PC-3 (cell line): ENCODE measurements at regions not wholly inside any gene's neighbourhood (a gene's known extent, or its start where the extent isn't known, plus 50 kb on each side); places are given as distances from the start of the nearest gene placed in this dataset.

Experiments
- ATAC-seq: fragments of 200-7000 bp; cut with Tn5 transposase; 2 replicates; pipeline ENCODE4 v1.9.1; 2020; ENCODE audit warnings: mild to moderate bottlenecking, moderate library complexity
- BruUV-seq: library from RNA; stranded (reverse); fragments of 400-500 nt; replicated peaks from 2 replicates; lab custom pipeline; 2021; lab: Mats Ljungman, UMichigan
- CTCF ChIA-PET: fragments of 300-600 bp; sonication (Branson Sonifier 250); formaldehyde crosslinking; loops from one replicate; lab custom pipeline; 2022; ENCODE audit warnings: antibody characterized with exemption; lab: Charles Lee
- POLR2A ChIA-PET: fragments of 300-600 bp; sonication (Branson Sonifier 250); formaldehyde crosslinking; loops from one replicate; lab custom pipeline; 2022; ENCODE audit warnings: antibody characterized with exemption; ENCODE audit not compliant: unreplicated experiment; lab: Charles Lee
- DNase-seq: peaks from one replicate; pipeline ENCODE4 v3.0.0-alpha.2; 2015
- H2AFZ ChIP-seq: fragments of 300-600 bp; sonication (generic); 2 replicates; pipeline ENCODE4 v1.6.0; 2016; ENCODE audit warnings: antibody characterized with exemption, low read length
- H3F3A ChIP-seq: fragments of 300-600 bp; sonication (generic); one replicate; pipeline ENCODE4 v1.6.0; 2017; ENCODE audit warnings: antibody characterized with exemption, low read length, control low read depth, mild to moderate bottlenecking; ENCODE audit not compliant: unreplicated experiment
- H3K27ac ChIP-seq: fragments of 300-600 bp; sonication (generic); 2 replicates; pipeline ENCODE4 v1.5.1; 2016; ENCODE audit warnings: mild to moderate bottlenecking, low read length
- H3K27me3 ChIP-seq: fragments of 300-600 bp; sonication (generic); 2 replicates; pipeline ENCODE4 v1.6.1; 2016; ENCODE audit warnings: low read length, mixed read lengths
- H3K36me3 ChIP-seq: fragments of 300-600 bp; sonication (generic); 2 replicates; pipeline ENCODE4 v1.6.1; 2016; ENCODE audit warnings: low read depth, mixed run types, low read length, mixed read lengths
- H3K4me1 ChIP-seq: fragments of 300-600 bp; sonication (generic); 2 replicates; pipeline ENCODE4 v1.5.1; 2016; ENCODE audit warnings: low read length; ENCODE audit not compliant: insufficient read depth
- H3K4me2 ChIP-seq: fragments of 300-600 bp; sonication (generic); 2 replicates; pipeline ENCODE4 v1.6.0; 2016; ENCODE audit warnings: low read length
- H3K4me3 ChIP-seq: fragments of 300-600 bp; sonication (generic); 2 replicates; pipeline ENCODE4 v1.5.1; 2016; ENCODE audit warnings: mild to moderate bottlenecking, low read length, mixed read lengths
- H3K79me2 ChIP-seq: fragments of 300-600 bp; sonication (generic); 2 replicates; pipeline ENCODE4 v1.6.1; 2017; ENCODE audit warnings: low read length, mixed read lengths
- H3K9ac ChIP-seq: fragments of 300-600 bp; sonication (generic); 2 replicates; pipeline ENCODE4 v1.6.0; 2016; ENCODE audit warnings: mild to moderate bottlenecking, low read length
- H3K9me2 ChIP-seq: fragments of 300-600 bp; sonication (generic); replicated peaks from 2 replicates; pipeline ENCODE4 v1.6.1; 2016; ENCODE audit warnings: mixed run types, low read length, mixed read lengths
- H3K9me3 ChIP-seq: fragments of 300-600 bp; sonication (generic); 2 replicates; pipeline ENCODE4 v1.6.1; 2016; ENCODE audit warnings: low read length, mixed read lengths
- H4K20me1 ChIP-seq: fragments of 300-600 bp; sonication (generic); 2 replicates; pipeline ENCODE4 v1.6.1; 2016; ENCODE audit warnings: low read length, mixed read lengths
- EZH2 ChIP-seq: fragments of 300-600 bp; sonication (generic); IDR thresholded peaks from one replicate; pipeline ENCODE4 v1.6.1; 2017; ENCODE audit warnings: antibody characterized with exemption, mild to moderate bottlenecking, low read length; ENCODE audit not compliant: unreplicated experiment
- EZH2phosphoT487 ChIP-seq: fragments of 300-600 bp; sonication (generic); IDR thresholded peaks from 2 replicates; pipeline ENCODE4 v1.6.1; 2018; ENCODE audit warnings: mild to moderate bottlenecking, antibody characterized with exemption, low read length, borderline replicate concordance
- intact Hi-C: fragments of 100-400 bp; cut with micrococcal nuclease; formaldehyde crosslinking; loops from 2 replicates; pipeline ENCODE4 v1.9.0; 2023
- TF ChIP-seq, protein P1 (sequence below): fragments of 300-600 bp; sonication (generic); conservative IDR thresholded peaks from 2 replicates; pipeline ENCODE4 v1.5.1; 2017; ENCODE audit warnings: antibody characterized with exemption, low read depth, mild to moderate bottlenecking, low read length

- intact Hi-C loops: no loop called here
Measured at GRCh38 chr15:97806766-97807165, 153.7 kb upstream of the ARRDC4 start.

GRCh38 chr15:97815835-97816234, 144.7 kb upstream of the ARRDC4 start:
- Histone ChIP-seq H3K27me3 (no peaks in the 10 kb centered on the region), H3K9me2 (no peaks in the 10 kb centered on the region), H2AFZ (no peak overlapping the region), H3K4me3 (no peak overlapping the region), H3K4me2 (no peak overlapping the region), H3K4me1 (no peaks in the 10 kb centered on the region), H3K36me3 (no peaks in the 10 kb centered on the region), H3K79me2 (no peaks in the 10 kb centered on the region), H3K27ac (no peak overlapping the region), H3K9me3 (no peaks in the 10 kb centered on the region), H3K9ac (no peak overlapping the region), H3F3A (no peaks in the 10 kb centered on the region), H4K20me1 (no peaks in the 10 kb centered on the region)
- ATAC-seq (no peak), DNase-seq (no peak)
- ChIA-PET CTCF (no interaction called here), POLR2A (no interaction called here)
- no TSS peak for BruUV-seq
- TF ChIP-seq, protein P1, sequence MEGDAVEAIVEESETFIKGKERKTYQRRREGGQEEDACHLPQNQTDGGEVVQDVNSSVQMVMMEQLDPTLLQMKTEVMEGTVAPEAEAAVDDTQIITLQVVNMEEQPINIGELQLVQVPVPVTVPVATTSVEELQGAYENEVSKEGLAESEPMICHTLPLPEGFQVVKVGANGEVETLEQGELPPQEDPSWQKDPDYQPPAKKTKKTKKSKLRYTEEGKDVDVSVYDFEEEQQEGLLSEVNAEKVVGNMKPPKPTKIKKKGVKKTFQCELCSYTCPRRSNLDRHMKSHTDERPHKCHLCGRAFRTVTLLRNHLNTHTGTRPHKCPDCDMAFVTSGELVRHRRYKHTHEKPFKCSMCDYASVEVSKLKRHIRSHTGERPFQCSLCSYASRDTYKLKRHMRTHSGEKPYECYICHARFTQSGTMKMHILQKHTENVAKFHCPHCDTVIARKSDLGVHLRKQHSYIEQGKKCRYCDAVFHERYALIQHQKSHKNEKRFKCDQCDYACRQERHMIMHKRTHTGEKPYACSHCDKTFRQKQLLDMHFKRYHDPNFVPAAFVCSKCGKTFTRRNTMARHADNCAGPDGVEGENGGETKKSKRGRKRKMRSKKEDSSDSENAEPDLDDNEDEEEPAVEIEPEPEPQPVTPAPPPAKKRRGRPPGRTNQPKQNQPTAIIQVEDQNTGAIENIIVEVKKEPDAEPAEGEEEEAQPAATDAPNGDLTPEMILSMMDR: no peak
- no peak for TF ChIP-seq EZH2phosphoT487
- TF ChIP-seq EZH2: no peak
- intact Hi-C loops: no loop called here

More at GRCh38 chr15:97806766-97807165, 153.7 kb upstream of the ARRDC4 start:
- H3K4me3 ChIP-seq: no peak overlapping the region
- H4K20me1 ChIP-seq: no peaks in the 10 kb centered on the region
- no peaks in the 10 kb centered on the region for H3K4me1 ChIP-seq
- H3K36me3 ChIP-seq: no peaks in the 10 kb centered on the region
- H3K9me3 ChIP-seq: no peaks in the 10 kb centered on the region
- no peak for ATAC-seq
- ChIA-PET CTCF (no interaction called here), POLR2A (no interaction called here)
- DNase-seq: no peak
- H2AFZ ChIP-seq: no peak overlapping the region
- no peak overlapping the region for H3K27ac ChIP-seq
- BruUV-seq: no TSS peak
- H3K4me2 ChIP-seq: no peak overlapping the region
- no peaks in the 10 kb centered on the region for H3K79me2 ChIP-seq
- peaks cover 6% of the 10 kb centered on the region; the same call in 1 of the 2 replicates for H3K27me3 ChIP-seq
- no peaks in the 10 kb centered on the region for H3F3A ChIP-seq
- no peaks in the 10 kb centered on the region for H3K9me2 ChIP-seq
- TF ChIP-seq, protein P1: no peak
- TF ChIP-seq EZH2 (no peak), EZH2phosphoT487 (no peak)
- no peak overlapping the region for H3K9ac ChIP-seq

DNA sequence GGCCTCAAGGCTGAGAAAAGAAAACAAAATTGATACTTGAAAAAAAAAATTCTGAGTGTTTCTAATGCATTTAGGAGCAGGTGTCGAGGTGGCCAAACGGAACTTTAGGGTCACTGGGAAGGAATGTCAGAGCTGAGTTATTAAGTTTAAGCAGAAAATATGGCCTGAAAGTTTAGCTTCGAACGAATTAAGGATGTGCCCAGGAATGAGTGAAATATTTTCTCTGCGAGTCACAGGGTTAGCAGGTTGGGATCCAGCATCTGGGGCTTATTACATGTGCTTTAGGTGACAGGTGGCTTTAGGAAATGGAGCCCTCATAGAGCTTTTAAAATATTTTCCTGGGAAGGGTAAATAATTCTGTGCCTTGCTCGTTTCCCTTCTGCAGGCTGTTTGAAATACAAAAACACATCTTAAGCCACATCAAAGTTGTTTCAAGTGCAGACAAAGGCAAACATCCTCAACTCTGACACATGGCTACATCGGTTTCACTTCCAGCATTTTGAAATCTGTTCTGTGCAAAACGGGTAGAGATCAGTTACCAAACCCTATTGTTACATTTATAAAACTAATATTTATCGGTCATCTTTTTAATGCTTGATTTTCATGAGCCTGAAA, 143.1 kb upstream of the ARRDC4 start:
- H3K4me2 ChIP-seq: no peak overlapping the region
- no peak overlapping the region for H3K9ac ChIP-seq
- H2AFZ ChIP-seq: no peak overlapping the region
- no peaks in the 10 kb centered on the region for H3K4me1 ChIP-seq
- no peaks in the 10 kb centered on the region for H3K9me2 ChIP-seq
- no peaks in the 10 kb centered on the region for H3F3A ChIP-seq
- ChIA-PET CTCF (no interaction called here), POLR2A (no interaction called here)
- H3K27ac ChIP-seq: no peak overlapping the region
- no peaks in the 10 kb centered on the region for H3K36me3 ChIP-seq
- DNase-seq: no peak
- H3K4me3 ChIP-seq: no peak overlapping the region
- BruUV-seq: no TSS peak
- ATAC-seq: no peak
- intact Hi-C loops: no loop called here
- H3K79me2 ChIP-seq: no peaks in the 10 kb centered on the region
- no peak for TF ChIP-seq EZH2phosphoT487
- TF ChIP-seq, protein P1: no peak
- TF ChIP-seq EZH2: no peak
- no peaks in the 10 kb centered on the region for H3K27me3 ChIP-seq
- H4K20me1 ChIP-seq: no peaks in the 10 kb centered on the region
- no peaks in the 10 kb centered on the region for H3K9me3 ChIP-seq
